CD4-positive, alpha-beta T cell treated with Interferon alpha-2 for 1 hour (primary cell): ENCODE measurements at regions not wholly inside any gene's neighbourhood (a gene's known extent, or its start where the extent isn't known, plus 50 kb on each side); places are given as distances from the start of the nearest gene placed in this dataset.

Experiments used
- DNase-seq, 2 donors: peaks; one replicate each; pipeline ENCODE4 v3.0.0-alpha.2; 2020 to 2022

DNA sequence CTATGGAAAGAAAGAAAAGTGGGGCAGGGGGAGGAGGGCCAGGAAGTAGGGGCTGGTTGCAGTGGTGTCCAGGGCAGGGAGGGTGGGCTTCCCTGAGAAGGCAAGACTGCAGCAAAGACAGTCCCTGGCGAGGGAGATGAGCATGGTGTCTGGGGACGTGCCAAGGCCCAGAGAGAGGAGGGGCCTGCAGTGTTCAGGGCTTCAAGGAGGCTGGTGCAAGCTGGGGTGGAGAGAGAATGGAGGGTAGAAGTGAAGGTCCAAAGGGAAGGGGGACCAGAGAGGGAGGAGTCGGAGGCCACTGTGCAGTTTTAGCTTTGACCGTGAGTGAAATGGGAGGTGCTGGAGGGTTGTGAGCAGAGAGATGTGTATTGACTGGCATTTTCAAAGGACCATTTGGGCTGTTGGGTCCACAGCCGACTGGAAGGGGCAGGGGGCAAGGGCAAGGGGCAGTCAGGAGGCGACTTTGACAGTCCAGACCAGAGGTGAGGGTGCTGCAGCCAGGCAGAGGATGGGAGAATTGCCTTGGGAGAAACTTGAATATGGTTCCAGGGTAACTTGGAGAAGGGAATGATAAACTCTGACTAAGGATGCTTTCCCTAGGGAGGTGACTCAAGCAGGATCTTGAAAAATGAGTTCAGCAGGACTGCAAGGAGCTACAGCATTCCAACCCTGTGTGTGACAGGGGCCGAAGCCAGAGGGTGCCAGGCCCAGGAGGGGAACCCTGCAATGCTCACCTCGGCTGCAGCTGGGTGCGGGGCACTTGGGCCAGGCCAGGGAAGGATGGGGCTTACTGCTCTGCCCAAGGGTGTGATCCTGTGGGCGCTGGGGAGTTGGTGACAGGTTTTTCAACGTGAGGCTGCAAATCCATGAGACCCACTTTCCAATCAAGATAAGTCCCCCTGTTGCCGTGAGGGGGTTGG lies 177.1 kb upstream of the HAAO start:
- DNase-seq: no peak

DNA sequence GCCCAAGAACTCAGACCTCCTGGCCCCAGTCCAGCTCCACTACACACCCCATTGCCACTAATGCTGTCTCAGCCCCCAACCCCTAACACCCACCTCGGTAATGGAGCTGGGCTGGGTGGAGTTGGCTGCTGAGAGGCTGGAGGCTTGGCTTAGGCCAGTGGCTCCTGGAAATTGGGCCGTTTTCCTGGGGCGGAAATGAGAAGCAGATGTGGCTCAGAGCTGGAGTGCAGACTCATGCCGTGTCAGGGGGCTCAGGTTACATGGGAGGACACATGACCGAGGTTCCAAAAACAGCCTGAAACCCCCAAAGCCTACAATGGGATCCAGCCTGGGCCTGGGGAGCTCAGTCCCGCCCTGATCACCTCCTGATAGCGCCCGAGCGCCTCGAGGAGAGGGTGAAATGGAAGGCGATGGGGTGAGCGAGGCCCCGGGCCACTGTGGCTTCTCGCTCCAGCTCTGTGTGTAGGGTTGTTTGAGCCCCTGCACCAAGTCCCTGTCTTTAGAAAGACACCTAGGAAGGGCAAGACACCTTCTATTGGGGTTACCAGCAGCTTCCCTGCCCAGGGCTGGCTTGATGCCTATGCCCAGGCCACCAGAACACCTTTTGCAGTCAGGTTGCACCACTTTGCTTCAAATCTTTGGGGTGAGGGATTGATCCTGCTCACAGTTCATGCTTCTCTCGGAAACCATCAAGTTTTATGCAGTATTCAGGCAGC lies 175.7 kb upstream of the HAAO start:
- peak in 1 of 2 donors; percentile 17 for DNase-seq

DNA sequence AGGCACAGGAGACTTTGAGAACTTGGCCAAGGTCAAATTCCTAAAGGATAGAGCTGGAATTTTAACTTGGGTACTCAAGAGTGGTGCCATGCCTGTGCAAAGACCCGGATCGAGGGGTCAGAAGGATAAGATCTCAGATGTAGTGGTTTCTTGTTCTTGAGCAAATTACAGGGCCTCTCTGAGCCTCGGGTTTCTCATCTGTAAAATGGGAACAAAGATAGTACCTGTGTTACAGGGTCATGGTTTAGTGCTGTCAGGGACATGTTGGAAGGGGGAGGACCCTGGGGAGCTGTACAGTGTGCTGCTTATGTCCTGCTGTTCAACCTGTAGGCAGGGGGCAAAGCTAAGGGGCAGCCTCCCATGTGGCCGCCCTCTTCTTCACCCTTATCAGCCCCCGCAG lies 173.5 kb upstream of the HAAO start:
- DNase-seq: no peak

DNA sequence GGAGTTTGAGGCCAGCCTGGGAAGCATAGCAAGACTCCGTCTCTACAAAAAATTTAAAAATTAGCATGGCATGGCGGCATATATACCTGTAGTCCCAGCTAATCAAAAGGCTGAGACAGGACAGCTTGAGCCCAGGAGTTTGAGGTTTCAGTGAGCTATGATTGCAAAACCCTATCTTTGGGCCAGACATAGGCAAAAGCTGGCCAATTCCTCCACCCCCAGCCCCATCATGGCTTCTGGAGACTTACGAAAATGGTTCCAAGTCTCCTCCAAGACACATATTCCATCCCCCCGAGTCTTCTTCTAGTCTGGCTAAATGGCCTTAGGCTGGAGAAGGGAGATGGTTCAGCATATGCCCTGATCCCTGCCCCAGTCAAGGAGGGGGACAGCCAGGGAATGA lies 172.8 kb upstream of the HAAO start:
- DNase-seq: no peak

DNA sequence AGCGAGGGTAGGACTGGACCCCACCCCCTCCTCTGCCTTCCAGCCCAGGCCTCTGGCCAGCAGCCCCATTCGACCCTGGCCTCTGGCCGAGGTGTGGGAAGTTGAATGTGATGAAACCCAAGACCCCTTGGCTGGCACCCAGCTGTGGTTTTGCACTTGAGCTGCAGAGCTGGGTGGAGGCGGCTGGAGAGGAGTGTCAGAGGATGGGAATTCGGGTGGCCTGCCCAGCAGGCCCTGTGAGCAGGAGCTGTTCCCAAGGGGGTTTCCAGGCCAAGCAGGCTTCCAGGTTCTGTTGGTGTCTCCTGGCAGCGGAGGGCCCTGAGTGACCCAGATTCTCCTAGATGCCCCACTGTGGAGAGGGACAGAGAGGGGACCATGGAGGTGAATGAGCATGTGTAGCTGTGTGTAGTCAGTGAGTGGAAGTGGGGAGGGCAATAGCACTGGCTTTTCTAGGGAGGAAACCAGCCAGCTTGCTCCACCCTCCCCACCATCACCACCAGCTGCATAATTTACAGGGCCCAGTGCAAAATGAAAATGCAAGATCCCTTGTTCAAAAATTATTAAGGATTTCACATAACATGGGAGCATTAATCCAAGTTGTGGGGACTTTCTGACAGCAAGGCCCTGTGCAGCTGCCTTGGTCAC lies 172.2 kb upstream of the HAAO start:
- no peak for DNase-seq

DNA sequence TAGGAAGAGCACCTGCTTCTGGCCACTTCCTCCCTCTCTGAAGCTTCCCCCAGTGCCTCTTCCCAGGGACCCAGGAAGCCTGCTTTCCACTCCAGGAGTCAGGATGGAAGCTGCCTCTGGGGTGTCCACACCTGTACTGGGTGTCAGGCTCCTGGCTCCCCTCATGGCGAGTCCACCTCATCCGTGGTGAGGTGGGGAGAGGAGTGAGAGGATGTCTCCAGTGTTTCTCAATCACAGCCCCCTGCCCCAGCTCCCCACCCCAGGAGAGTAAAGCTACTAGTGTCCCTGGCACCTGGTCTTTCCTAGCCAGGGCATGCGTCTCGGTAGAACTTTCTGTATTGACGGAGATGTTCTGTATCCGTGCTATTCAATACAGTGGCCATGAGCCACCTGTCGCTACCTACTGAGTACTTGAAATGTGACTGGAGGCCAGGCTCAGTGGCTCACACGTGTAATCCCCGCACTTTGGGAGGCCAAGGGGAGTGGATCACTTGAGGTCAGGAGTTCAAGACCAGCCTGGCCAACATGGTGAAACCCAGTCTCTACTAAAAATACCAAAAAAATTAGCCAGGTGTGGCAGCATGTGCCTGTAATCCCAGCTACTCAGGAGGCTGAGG lies 171.2 kb upstream of the HAAO start:
- no peak for DNase-seq

DNA sequence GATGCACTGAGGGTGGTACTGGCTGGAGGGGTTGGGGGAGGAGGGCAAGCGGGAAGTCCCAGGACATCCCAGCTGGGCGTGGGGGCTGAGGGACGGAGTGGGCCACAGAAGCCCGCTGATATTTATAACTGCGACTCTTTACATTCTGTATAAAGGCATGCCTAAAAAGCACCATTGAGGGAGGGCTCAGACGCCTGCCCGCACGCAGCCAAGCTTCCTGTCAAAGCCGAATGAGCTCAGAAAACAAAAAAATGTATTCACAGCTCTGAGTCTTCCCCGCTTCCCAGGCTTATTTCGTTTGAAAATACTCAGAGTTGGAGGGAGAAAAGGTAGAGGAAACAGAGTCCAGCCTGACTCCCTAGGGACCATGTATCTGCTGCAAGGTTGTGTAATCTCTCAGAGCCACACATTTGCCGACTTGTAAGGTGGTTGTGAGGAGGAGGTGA lies 170.1 kb upstream of the HAAO start:
- no peak for DNase-seq

DNA sequence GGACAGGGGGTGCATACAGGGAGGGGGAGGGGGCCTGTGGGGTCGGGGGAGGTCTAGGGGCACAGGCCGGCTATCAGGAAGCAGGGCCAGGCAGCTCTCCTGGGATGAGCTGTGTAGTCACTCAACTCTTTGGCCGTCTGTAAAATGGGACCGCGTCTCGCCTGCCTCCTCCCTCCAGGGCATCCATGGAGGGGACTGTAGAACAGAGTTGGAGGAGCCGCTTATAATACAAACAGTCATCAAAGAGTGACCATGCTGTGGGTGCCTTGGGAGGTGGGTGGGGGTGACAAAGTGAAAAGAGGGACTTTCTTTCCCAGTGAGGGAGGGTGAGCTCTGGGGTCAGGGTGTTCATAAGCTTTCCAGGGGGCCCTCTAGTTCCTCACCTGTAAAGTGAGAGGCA lies 169.6 kb upstream of the HAAO start:
- DNase-seq: no peak

DNA sequence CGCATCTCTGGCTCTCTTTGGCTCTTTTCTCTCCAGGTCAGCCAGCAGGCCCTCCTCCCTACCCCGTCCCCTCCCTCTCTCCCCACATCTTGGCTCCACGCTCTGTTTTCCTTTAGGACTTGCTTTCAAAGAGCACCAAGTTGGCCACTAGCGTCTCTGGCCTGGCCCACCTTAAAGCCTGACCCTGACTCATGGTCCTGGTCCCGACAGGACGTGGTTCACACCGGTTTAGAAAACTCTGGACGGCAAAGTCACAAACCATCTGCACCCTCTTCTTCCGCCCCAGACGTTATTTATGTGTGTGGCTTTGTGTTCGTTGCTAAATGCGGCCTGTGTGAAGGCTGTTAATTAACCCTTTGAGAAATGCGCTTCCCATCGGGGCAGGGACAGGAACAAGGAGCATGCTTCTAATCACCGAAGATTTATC lies 169.0 kb upstream of the HAAO start:
- no peak for DNase-seq

- no peak for DNase-seq
Observed at GRCh38 chr2:42960842-42961180, 168.4 kb upstream of the HAAO start.

GRCh38 chr2:42960002-42960841 lies 167.8 kb upstream of the HAAO start:
- no peak for DNase-seq

DNA sequence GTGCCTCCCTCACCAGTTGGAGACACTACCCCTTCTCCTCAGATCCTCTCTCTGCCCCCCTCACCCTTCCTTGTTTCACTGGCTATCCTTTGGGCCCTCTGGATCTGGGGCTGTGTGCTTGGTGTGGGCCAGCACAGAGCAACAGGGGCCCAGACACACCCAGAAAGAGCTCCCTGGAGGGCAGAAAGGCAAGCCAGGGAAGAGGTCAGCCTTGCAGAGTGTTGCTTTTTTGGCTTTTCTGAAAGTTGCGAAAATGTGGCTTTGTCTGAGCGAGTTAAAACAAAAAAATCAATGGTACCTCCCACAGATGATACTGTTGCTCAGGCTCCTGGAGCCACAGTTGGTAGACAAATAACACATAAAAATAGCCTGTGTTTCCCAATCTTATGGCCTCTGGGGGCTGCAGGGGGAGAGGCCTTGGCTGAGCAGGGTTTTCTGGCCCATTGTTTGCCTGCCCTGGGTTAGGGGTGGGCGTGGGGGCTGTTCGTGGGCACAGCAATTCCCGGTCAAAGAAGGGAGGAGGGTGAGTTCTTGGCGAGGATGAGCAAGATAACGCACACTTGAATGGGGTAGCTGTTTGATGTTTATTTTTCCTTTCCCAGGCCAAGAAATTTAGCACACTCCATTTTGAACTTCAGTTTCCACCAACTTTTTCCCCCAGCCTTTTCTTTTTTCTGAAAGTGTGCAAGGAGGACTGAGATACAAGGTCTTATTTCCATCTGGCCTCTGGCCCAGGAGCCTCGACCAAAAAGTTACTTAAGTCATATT lies 167.0 kb upstream of the HAAO start:
- DNase-seq: no peak

DNA sequence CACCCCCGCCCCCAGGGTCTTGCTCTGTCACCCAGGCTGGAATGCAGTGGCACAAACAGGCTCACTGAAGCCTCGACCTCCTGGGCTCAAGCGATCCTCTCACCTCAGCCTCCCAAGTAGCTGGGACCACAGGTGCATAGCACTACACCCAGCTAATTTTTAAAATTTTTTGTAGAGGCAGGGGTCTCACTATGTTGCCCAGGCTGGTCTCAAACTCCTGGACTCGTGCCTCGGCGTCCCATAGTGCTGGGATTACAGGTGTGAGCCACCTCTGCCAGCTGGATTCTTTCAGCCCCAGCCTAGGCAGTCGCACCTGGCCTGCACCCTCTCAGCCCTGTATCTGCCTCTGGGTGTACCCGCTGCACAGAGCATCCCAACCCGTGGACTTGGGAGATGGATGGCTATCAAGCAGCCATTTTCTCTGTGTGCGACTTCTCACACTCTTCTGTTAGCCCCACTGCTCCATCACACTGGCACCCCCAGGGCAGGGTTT lies 166.4 kb upstream of the HAAO start:
- DNase-seq: no peak

DNA sequence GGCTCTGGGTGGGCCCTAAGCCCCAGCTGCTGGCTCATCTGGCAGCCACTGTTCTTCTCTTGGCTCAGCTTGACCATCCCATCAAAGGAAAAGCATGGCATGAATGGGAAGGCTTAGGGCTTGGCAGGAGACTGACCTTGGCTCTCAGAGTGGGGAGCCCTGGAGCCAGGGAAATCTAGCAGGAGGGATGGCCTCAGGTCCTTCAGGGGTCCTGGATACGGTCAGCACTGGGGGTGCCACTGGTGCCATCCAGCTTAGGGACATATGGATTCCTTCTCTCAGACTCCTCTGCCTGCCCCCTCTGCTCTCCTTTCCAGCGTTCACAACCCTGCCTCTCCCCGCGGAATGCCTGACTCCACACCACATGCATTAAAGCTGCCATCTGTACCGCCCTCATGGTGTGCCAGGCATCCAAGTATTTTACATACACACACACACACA lies 165.5 kb upstream of the HAAO start:
- DNase-seq: no peak

- DNase-seq: no peak
Observed at GRCh38 chr2:42957109-42957860, 164.9 kb upstream of the HAAO start.

DNA sequence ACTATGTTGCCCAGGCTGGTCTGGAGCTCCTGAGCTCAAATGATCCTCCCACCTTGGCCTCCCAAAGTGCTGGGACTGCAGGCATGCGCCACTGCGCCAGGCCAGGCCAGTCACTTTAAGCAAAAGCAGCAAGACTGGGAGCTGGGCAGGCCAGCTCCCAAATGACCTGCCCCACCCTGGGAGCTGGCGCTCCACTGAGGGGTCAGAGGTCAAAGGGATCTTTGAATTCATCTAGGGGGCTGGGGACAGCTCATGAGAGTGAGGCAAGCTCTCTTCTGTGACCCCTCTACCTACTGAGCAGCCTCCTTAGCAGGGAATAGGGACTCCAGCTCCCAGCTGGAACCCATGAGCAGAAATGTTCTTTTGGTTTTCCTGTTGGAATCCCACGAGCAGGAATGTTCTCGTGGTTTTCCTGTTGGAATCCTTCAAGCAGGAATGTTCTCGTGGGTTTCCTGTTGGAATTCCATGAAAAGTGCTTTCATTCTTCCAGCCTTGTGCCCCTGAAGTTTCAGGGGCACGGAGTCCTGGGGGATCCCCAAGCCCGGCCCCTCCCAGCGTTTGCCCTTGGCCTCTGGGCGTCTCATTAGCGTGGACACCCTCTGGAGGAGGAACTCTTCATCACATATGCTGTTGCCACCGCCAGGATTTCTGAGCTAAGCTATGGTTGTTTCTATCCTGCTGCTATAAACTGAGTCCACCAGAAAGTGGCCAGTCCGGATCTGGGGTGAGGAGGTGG lies 162.0 kb upstream of the HAAO start:
- DNase-seq: no peak

DNA sequence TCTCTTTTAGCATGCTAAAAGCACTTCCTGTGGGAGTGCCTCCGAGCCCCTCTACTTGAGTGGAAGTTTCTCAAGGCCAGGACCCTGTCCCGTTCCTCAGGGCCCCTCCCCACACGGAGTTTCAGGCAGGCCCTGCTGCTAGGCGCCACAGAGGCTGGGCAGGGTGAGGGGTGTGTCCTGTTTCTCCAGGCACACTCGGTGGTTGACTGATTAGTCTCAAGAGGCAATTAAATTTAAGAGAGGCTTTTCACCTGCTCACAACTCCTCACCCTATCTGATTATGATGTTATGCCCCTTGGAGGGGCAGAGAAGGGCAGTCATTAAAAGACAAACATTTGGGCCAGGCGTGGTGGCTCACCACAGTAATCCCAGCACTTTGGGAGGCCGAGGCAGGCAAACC lies 160.8 kb upstream of the HAAO start:
- DNase-seq: no peak

DNA sequence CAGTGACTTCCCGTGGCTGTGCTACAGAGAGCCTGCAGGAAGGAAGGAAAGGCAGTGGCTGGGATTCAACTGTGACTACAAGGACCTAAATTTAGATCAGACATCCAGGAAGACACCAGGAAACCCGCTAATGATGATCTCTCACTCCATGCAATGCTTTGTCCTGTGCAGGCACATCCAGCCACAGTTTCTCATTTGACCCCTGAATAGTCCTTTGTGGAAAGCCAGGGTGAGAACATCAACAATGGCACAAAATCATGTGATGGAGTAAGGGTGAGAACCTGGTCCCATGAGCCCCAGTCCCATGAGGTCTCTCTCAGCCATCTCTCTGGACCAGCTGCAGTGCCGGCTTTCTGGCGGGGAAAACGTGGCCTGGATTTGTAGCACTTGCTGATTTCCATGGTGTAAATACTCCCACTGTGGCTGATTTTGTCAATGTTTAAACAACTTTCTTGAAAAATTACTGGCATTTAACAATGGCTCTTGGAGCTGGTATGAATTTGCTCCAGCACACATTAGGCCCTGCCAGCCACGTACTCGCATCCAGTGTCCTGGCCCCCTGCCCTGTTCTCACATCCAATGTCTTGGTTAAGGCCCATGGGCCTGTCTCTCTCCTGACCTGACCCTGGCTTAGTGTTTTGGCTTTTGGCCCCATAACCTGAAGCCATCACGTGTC lies 159.0 kb upstream of the HAAO start:
- no peak for DNase-seq

DNA sequence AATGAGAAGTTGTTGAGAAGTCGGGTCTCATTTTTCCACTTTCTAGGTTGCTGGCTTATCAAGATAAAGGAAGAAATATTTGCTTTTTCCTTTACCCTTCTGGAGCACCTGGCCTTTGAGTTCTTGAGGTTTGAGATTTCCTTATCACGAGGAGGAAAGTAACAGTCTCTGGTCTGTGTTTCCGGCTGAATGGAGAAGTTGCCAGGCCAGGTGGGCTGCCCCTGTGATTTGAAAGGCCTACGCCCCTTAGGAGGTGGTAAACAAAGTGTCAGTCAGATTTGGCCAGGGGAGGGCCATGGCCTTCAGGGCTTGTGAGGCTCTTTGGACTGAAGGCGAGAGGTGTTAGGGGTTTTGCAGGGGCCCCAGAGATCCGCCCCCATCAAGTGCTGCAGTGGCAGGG lies 156.7 kb upstream of the HAAO start:
- peak in 1 of 2 donors; percentile 19 for DNase-seq
